LNCAP (cell line): ENCODE measurements at regions not wholly inside any gene's neighbourhood (a gene's known extent, or its start where the extent isn't known, plus 50 kb on each side); places are given as distances from the start of the nearest gene placed in this dataset.

Source experiments
- CTCF ChIP-seq: fragments of 450-650 bp; IDR thresholded peaks from 2 replicates; pipeline ENCODE4 v1.5.1; 2017; ENCODE audit warnings: mild to moderate bottlenecking

DNA sequence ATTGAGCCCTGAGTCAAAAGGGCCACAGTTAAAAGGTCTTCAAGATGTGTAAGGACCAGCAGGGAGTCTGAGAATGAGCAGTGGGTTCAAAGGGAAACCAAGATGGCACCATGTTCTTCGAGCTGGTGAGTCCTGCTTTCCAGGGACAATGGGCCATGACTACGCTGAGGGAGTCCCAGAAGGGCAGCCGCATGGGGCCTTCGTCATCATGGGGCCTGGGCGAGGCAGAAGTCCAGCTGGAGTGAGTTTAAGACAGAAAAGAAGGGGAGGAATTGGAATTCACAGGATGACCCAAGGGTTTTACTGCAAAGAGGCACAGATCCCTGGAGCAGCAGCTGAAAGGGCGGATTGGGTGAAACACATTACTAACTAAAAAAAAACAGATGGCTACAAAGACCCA, 340.8 kb upstream of the MYT1L start:
- TF ChIP-seq CTCF = no peak

DNA sequence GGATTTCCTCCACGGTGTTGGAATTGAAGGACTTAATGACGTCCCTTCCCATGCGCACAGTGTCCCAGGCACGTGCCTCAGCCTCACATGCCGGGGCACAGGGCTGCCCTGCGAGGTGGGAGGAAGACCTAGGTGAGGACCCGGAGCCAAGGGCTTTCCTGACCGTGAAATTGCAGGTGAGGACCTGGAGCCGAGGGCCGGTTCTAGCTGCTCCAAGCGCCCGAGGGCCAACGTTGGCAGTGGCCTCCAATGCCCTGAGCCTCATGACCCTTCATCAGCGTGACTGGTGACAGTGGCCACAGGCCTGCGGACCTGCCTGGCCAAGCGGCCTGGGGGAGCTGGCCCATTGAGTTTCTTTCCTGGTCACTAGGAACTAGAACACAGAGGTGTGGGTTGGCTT, 338.2 kb upstream of the MYT1L start:
- no peak for TF ChIP-seq CTCF

- no peak for TF ChIP-seq CTCF
Measured at GRCh38 chr2:2668681-2669265, 337.7 kb upstream of the MYT1L start.

DNA sequence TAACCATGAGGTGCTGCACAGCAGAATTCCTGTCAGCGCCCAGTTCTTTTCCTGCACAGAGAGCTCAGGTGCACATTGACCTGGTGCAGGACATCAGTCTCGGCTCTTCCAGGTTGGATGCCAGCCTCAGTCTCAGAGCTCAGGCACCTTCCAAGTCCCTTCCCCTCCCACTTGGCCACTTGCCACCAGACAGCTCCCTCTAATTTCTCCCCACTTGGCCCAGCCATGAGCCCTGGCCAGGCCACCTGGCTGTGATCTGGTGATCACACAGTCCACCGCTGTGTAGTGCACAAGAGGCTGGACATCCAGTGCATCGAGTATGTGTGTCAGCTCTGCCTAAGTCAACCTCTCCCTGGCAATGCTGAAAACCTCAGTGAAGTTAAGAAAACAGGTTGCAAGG, 336.6 kb upstream of the MYT1L start:
- no peak for TF ChIP-seq CTCF

- TF ChIP-seq CTCF = no peak
Measured at GRCh38 chr2:2665834-2666133, 334.7 kb upstream of the MYT1L start.

- no peak for TF ChIP-seq CTCF
Measured at GRCh38 chr2:2664989-2665833, 334.1 kb upstream of the MYT1L start.

DNA sequence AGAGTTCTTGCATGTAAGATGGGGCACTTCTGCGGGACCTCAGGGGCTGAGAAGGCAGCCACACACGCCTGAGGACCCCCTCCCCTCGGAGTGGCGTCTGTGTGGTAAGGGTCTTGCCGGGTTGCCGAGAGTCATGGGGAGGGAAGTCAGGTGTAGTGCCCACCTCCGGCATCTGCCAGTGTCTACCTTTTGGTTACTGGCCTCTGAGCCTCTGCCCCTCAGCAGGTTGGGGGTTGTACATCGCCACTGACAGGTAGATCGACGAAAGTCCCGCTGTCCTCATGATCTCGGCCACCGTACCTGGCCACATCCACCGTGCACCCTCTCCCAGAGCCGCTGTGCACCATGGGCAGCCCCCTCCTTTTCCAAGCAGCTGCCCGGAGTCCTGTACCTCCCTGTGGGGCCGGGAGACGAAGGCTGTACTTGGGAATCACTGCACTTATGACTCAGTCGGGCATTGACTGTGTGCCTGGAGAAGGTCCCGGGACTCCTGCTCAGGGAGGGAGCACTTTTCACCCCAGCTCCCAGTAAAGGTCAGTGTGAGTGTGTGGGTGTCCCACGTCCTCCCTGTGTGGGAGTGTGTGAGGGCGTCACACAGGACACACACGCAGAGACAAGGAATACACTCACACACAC, 332.4 kb upstream of the MYT1L start:
- no peak for TF ChIP-seq CTCF
